ENCODE measurements at regions not wholly inside any gene's neighbourhood (a gene's known extent, or its start where the extent isn't known, plus 50 kb on each side); places are given as distances from the start of the nearest gene placed in this dataset.

- TF ChIP-seq CTCF (conservative IDR thresholded peaks at IDR 0.05; ENCODE audit: low read depth, low read length): no peak
- no peak for DNase-seq (ENCODE audit: low read depth)
- H3K4me3 ChIP-seq (ENCODE audit: low read length): no peak overlapping the region
Observed at GRCh38 chr11:11770296-11770695, 71.5 kb upstream of the USP47 start.

- no peak overlapping the region for H3K4me3 ChIP-seq (ENCODE audit: low read length)
- TF ChIP-seq CTCF (conservative IDR thresholded peaks at IDR 0.05; ENCODE audit: low read depth, low read length): no peak
- DNase-seq (ENCODE audit: low read depth): no peak
Observed at GRCh38 chr11:11769782-11770181, 72.0 kb upstream of the USP47 start.

GRCh38 chr11:11769362-11769761, 72.4 kb upstream of the USP47 start:
- TF ChIP-seq CTCF (conservative IDR thresholded peaks at IDR 0.05; ENCODE audit: low read depth, low read length): no peak
- DNase-seq (ENCODE audit: low read depth): no peak
- H3K4me3 ChIP-seq (ENCODE audit: low read length): no peak overlapping the region

- no peak for TF ChIP-seq CTCF (conservative IDR thresholded peaks at IDR 0.05; ENCODE audit: low read depth, low read length)
- no peak for DNase-seq (ENCODE audit: low read depth)
- H3K4me3 ChIP-seq (ENCODE audit: low read length): no peak overlapping the region
Observed at GRCh38 chr11:11764423-11764803, 77.4 kb upstream of the USP47 start.

GRCh38 chr11:11763796-11764422, 77.9 kb upstream of the USP47 start:
- H3K4me3 ChIP-seq (ENCODE audit: low read length): no peak overlapping the region
- DNase-seq (ENCODE audit: low read depth): no peak
- no peak for TF ChIP-seq CTCF (conservative IDR thresholded peaks at IDR 0.05; ENCODE audit: low read depth, low read length)

GRCh38 chr11:11760838-11761237, 80.9 kb upstream of the USP47 start:
- no peak overlapping the region for H3K4me3 ChIP-seq (ENCODE audit: low read length)
- TF ChIP-seq CTCF (conservative IDR thresholded peaks at IDR 0.05; ENCODE audit: low read depth, low read length): no peak
- no peak for DNase-seq (ENCODE audit: low read depth)

- no peak for DNase-seq (ENCODE audit: low read depth)
- no peak overlapping the region for H3K4me3 ChIP-seq (ENCODE audit: low read length)
- no peak for TF ChIP-seq CTCF (conservative IDR thresholded peaks at IDR 0.05; ENCODE audit: low read depth, low read length)
Observed at GRCh38 chr11:11758603-11759196, 83.1 kb upstream of the USP47 start.

All from retinal pigment epithelial cell (primary cell).